ENCODE measurements at regions not wholly inside any gene's neighbourhood (a gene's known extent, or its start where the extent isn't known, plus 50 kb on each side); places are given as distances from the start of the nearest gene placed in this dataset.
"Not testable (repeated sequence)": the region's sequence is repeated elsewhere in the genome, so short reads cannot be mapped to it uniquely, and the experiment has no call there.

DNA sequence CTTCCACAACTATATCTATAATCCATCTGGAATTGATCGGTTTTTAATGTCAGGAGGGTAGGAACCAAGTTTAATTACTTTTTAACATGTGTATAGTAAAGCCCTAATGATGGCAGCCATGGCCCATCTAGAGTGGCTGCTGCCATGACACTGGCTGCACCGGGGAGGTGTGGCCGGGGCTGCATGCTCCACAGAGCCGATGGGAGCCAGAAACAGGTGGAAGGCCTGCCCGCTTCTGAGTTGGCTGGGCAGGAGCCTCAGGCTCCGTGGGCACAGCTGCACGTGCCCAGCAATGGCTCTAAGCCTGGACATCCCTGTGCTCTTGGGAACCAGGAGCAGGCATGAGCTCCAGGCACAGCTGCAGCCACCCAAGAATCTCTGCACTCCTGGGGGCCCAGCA is 73.0 kb downstream of the GBP6 start:
- DNase-seq (ENCODE audit: low spot score), result no peak

DNA sequence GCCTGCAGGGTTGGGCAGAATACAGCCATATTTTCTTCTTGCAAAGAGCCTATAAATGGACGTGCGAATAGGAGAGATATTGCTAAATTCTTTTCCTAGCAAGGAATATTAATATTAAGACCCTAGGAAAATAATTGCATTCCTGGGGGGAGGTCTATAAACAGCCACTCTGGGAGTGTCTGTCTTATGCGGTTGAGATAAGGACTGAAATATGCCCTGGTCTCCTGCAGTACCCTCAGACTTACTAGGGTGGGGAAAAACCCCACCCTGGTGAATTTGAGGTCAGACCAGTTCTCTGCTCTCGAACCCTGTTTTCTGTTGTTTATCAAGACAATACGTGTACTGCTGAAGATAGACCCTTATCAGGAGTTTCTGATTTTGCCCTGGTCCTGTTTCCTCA is 74.4 kb downstream of the GBP6 start:
- not testable (repeated sequence) for DNase-seq (ENCODE audit: low spot score)

DNA sequence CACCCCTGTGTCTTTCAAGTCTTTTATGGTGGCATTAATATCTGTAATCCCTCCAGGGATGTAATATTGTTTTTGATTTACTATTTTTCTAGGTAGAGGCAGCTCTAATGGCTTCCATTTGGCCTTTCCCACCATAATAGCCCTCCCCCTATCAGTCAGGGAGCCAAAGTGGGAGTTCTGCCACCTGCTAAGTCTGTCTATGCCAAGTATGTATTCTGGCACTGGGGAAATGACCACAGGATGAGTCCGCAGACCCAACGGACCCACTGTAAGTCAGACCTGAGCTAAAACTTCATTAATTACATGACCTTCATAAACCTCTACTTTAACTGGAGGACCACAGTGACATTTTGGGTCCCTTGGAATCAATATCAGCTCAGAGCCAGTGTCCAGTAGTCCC is 77.1 kb downstream of the GBP6 start:
- DNase-seq (ENCODE audit: low spot score), result no peak

DNA sequence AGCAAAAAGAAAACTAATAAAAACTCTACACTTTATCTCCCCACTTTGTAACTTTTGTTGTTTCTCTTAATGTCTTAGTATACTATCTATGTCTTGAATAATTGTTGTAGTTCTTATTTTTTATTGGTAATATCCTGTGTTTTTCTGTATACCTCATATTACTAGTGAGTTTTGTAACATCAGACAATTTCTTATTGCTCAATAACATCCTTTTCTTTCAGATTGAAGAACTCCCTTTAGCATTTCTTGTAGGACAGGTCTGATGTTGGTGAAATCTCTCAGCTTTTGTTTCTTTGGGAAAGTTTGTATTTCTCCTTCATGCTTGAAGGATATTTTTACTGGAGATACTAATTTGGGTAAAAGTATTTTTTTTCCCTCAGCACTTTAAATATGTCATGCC is 79.8 kb upstream of the LRRC8B start:
- DNase-seq (ENCODE audit: low spot score), result no peak

DNA sequence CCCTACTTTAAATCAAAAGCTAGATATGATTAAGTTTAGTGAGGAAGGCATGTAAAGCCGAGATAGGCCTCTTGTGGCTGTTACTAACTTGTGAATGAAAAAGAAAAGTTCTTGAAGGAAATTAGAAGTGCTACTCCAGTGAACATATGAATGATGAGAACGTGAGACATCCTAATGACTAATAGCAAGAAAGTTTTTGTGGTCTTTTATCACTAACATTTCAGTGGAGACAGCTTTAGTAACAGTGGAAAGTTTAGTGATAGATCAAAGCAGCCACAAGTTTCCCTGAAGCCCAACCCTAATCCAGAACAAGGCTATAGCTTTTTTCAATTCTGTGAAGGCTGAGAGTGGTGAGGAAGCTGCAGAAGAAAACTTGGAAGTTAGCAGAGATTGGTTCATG is 73.6 kb upstream of the LRRC8B start:
- no peak for DNase-seq (ENCODE audit: low spot score)

DNA sequence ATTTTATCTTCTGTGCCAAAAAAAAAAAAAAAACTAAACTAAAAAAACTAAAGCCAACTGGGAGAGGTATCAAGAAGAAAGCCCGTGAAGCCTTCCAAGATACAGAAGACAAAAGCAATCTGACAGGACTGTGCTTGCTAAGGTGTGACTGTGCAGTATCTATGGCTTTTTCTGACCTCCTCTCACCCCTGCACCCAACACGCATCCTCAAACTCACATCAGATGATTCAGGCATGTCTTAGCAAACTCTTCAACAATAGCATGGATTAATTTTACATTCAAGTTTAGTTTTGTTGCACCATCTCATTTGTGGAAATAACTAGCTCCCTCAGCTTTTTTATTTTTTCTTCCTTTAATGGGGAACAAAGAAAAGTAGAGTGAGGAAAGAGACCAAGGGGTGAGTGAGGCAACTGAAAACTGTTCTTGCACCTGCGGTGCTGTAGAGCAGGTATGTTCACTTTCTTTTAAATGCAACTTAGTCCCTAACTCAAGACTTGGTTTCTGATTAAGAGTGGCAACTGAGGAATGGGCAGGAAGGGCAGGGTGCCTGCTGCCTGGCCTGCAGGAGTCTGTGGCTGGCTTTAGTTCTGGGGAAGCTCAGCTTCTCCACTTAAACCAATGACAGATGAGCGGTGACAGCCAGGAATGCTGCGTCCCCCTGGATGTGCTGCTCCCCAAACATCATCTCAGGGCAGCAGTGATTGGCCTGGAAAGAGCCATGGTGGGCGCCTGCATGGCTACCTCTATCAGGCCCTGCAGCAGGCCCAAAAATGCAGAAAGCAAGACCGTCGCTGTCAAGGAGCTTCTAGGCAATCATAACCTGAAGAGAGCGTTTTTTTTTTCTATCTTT is 71.3 kb upstream of the LRRC8B start:
- DNase-seq (ENCODE audit: low spot score), result no peak

DNA sequence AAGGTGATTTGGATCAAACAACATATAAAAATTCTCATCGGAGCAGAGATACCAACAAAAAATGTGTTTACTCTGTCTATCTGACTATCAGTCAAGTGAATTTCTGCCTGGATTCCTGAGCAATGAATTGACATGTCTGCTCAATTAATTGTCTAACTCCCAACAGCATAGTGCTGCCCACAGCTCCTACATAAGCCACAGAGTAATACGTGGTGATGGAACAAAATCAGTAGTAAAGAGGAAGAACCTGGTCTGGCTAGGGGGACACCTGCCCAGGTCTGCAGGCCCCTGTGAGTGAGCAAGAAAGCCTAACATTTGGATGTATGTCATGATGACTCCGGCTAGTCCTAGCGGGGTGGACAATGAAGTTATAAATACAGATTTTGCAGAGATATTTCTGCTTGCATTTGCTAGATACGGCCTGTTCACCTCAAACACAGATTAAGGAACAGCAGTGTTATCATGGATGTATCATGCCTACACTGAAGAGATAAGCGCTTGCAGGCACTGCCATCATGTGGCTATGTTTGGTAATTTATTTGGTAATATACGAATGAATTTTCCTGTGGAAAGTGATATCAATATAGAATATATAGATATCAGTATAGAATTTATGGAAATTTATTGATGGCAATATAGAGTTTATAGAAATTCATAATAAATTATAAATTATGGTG is 69.6 kb upstream of the LRRC8B start:
- peak; percentile 36 for DNase-seq (ENCODE audit: low spot score)

DNA sequence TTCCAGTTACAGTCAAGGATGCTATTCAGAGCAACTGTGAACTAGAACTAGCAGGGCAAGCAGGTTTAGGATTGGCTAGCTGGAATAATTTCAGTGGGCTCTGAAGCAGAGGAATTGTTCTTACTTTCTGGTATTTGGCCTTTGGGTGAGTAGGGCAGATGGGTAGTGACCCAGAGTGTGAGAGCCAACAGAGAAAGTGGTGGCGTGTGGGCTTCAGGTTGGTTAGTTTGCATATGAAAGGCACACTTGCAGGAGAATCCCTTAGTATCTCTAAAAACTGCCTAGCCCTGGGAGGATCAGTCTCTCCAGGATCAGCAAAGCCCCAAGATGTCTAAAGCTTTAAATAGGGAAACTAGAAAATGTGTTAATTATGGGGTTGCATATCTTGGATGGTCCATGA is 67.6 kb upstream of the LRRC8B start:
- no peak for DNase-seq (ENCODE audit: low spot score)

DNA sequence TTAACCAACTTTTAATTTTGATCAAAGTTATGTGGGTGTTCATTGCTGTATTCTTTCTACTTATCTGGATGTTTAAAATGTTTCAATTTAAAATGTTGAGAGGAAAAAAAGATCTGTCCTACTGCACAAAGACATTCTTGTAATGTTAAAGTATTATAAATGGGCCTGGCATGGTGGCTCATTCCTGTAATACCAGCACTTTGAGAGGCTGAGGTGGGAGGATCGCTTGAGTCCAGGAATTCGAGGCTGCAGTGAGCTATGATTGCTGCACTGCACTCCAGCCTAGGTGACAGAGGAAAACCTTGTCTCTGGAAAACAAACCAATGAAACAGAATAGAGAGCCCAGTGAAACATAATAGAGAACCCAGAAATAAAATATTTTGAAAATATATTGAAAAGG is 65.5 kb upstream of the LRRC8B start:
- no peak for DNase-seq (ENCODE audit: low spot score)

DNA sequence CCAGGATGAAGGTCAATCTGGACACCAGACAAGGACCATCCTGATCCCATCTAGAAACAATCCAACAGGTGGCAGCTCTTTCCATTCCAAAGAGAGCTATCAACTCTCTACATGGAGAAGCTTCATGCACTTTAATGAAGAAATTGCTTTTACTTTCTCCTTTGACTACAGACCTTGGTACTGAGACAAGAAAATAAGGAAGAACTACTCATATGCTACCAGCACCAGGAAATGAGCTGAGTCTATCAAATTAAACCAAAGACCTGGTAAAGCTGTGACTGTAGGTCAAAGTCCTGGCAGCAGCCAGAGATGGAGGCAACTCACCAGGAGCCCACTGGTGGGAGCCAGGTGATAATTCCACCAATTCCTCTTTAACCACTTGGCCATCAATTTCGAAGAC is 64.3 kb upstream of the LRRC8B start:
- no peak for DNase-seq (ENCODE audit: low spot score)

DNA sequence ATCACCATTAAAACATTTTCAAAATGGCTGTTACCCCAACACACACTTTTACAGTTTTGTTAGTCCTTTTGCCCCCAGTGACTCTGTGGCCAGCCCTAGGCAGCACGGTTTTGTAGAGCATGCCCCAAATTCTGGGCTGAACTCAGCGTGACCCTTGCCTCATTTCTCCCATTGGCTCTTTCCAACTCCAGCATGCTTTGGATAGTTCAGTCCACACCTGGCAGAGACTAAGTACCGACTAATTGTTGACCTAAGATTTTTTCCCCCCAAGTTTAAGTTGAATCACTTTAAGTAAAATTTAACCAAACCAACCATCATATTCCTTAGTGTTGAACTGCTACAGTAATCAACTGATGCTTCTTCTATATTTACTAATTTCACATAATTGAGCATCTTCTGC is 62.4 kb upstream of the LRRC8B start:
- no peak for DNase-seq (ENCODE audit: low spot score)

DNA sequence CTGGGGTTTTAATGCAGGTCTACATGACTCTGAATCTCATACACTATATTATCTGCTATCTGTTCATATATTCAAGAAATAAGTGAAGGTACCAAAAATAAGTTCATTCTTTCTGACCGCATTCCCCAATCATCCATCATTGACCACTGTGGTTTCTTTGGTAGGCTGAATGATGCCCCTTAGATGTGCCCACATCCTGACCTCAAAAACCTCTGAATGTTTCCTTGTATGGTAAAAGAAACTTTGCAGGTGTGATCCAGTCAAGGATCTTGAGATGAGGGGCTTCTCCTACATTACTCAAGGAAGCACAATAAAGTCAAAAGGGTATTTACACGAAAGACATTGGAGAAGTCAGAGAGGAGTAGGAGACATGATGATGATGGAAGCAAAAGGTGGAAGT is 60.6 kb upstream of the LRRC8B start:
- no peak for DNase-seq (ENCODE audit: low spot score)

DNA sequence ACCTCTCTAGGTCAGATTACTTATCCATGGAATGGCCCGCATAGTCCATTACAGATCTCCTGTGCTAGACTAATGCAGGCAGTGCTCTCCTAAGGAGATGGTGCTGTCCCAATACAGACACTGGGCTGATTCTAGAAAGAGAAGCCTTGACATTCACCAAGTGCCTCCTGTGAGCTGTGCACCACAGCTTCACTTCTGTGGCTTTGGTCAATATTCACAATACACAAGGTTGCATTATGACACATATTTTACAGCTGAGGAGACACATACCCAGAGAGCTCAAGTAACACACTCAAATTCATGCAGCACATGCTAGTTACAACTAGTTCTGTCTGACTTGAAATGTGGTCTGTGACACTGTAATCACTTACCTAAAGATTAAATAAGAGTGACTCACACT is 59.4 kb upstream of the LRRC8B start:
- no peak for DNase-seq (ENCODE audit: low spot score)

DNA sequence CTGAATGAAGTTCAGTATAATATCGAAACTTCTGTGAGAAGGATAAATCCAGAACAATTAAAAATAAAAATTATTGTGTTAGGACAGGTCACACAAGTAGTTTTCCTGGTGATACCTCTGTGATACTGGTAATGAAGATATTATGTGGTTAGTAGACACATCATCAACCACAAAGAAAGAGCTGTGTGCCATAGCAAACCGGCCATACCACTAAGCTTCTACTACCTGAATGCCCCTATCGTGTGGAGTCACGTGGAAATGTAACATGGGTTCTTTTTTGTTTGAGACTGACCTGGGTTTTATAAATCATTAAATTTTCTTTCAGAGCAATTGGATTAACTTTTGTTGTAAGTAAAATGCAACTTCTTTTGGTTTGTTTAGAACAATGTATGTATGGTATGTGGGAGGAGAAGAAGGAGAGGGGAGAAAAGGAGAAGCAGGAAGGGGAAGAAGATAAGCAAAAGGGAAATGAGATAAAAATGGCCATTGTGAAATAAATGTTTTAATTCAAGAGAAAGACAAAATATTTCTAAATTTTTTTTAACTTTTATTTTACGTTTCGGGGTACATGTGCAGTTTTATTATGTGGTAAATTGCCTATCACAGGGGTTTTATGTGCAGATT is 58.2 kb upstream of the LRRC8B start:
- DNase-seq (ENCODE audit: low spot score), result no peak

DNA sequence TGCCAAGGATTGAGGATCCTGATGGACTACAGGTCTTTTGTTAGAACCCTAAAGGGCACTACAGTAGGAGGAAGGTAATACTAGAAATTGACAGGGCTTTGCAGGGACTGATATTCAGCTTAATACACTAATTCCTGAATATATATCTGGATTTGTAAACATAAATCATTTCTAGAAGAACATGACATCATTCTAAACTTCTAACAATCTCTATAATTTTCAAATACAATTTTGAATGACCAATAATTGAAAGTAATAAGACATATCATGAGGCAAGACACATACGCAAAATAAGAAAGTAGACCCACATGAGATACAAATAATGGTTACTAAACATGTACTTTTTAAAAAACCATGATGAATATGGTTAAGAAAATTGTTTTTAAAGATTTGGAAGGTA is 52.4 kb upstream of the LRRC8B start:
- no peak for DNase-seq (ENCODE audit: low spot score)

DNA sequence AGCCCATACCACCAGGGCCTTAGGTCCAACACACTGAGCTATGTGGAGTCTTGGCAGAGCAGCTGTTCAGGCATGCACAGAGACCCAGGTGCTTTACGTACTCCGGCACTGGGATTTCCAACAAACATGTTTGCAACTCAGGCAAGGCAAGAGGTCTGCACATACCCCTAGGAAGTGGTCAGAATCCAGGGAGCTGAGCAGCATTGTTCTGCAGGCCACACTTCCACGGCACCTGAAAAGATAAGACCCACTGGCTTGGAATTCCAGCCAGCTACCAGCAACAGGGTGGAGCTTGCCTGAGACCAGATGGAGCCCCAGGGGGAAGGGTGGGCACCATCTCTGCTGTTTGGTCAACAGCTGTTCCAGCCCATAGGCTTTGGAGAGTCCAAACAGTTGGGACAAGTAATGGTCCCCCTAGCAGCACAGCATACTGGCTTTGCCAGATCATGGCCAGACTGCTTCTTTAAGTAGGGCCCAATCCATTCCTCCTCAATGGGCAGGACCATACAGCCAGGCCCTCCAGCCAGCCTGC is 51.7 kb upstream of the LRRC8B start:
- DNase-seq (ENCODE audit: low spot score), result no peak

Measured in hematopoietic multipotent progenitor cell treated with erythropoietin and hydrocortisone succinate and interleukin-3 and kit ligand, for 17 days (in vitro differentiated cells).